Vagina (tissue), 2 donors: ENCODE measurements at regions not wholly inside any gene's neighbourhood (a gene's known extent, or its start where the extent isn't known, plus 50 kb on each side); places are given as distances from the start of the nearest gene placed in this dataset.

Experiments
- POLR2A ChIP-seq, 2 donors: fragments of 450-650 bp; IDR thresholded peaks; one replicate each; pipeline ENCODE4 v1.6.1; 2017; ENCODE audit warnings: antibody characterized with exemption in 2 of 2, mild to moderate bottlenecking in 2 of 2, moderate library complexity in 2 of 2
- TF ChIP-seq, protein P1 (sequence below), 3 experiments: fragments of 450-650 bp in 2 of 3; fragments of 200-600 bp in 1 of 3; sonication (generic) in 1 of 3; IDR thresholded peaks; one replicate each; pipeline ENCODE4 v1.5.1; 2017 to 2019; ENCODE audit warnings: antibody characterized with exemption in 3 of 3, mild to moderate bottlenecking in 2 of 3, moderate library complexity in 2 of 3

DNA sequence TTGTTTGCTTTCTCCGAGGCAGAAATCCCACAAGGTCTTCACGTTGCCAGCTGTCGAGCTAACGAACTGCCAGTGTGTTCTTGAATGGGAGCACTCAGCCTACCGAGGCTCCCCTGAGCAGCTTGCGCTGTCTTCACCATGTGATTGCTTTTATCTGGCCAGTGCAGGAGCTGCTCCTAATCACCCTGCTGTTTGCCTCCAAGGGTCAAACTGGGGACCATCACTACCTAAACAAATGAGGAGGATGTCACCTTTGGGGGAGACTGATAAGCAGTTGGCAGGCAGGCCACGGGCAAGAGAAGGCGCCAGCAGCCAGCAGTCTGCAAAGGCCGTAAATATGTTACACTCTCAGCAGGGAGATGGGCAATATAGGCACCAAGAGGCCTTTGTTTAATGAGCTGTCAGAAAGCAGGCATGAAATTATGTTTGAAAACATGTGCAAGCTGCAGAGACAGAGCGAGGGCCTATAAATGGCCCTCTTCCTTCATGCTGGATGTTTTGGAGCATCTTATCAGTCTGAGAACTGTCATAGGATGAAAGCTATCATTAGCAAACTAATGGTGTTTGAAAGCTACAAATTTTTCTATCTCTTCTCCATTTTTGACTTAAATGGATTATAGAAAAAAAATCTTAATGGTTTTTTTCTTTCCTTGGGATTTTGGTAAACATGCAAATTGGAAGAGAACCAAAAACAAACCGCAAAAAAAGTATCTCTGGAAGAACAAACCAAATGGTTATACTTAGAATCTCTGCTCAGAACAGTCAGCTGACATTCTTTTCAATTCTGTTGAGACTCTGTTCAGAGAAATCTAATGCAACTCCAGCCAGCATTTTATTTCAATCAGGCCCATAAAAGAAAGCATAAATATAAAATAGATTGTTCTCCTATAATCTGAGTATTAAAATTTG lies 267.3 kb upstream of the NPVF start:
- TF ChIP-seq POLR2A (IDR thresholded peaks at IDR 0.05) = no peak
- TF ChIP-seq, protein P1, sequence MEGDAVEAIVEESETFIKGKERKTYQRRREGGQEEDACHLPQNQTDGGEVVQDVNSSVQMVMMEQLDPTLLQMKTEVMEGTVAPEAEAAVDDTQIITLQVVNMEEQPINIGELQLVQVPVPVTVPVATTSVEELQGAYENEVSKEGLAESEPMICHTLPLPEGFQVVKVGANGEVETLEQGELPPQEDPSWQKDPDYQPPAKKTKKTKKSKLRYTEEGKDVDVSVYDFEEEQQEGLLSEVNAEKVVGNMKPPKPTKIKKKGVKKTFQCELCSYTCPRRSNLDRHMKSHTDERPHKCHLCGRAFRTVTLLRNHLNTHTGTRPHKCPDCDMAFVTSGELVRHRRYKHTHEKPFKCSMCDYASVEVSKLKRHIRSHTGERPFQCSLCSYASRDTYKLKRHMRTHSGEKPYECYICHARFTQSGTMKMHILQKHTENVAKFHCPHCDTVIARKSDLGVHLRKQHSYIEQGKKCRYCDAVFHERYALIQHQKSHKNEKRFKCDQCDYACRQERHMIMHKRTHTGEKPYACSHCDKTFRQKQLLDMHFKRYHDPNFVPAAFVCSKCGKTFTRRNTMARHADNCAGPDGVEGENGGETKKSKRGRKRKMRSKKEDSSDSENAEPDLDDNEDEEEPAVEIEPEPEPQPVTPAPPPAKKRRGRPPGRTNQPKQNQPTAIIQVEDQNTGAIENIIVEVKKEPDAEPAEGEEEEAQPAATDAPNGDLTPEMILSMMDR (IDR thresholded peaks at IDR 0.05) = no peak
